GM12891 (cell line): ENCODE measurements at regions not wholly inside any gene's neighbourhood (a gene's known extent, or its start where the extent isn't known, plus 50 kb on each side); places are given as distances from the start of the nearest gene placed in this dataset.

Experiments used
- POLR2A ChIP-seq: IDR thresholded peaks from 2 replicates; pipeline ENCODE4 v1.6.1; 2011; ENCODE audit warnings: low read depth, low read length, control low read depth
- POLR2AphosphoS5 ChIP-seq: IDR thresholded peaks from 2 replicates; pipeline ENCODE4 v1.6.1; 2011; ENCODE audit warnings: low read depth, low read length, control low read depth

GRCh38 chr6:147991961-147992360 lies 350.7 kb upstream of the SASH1 start:
- TF ChIP-seq POLR2A (no peak), POLR2AphosphoS5 (no peak)
